ENCODE measurements at regions not wholly inside any gene's neighbourhood (a gene's known extent, or its start where the extent isn't known, plus 50 kb on each side); places are given as distances from the start of the nearest gene placed in this dataset.

DNA sequence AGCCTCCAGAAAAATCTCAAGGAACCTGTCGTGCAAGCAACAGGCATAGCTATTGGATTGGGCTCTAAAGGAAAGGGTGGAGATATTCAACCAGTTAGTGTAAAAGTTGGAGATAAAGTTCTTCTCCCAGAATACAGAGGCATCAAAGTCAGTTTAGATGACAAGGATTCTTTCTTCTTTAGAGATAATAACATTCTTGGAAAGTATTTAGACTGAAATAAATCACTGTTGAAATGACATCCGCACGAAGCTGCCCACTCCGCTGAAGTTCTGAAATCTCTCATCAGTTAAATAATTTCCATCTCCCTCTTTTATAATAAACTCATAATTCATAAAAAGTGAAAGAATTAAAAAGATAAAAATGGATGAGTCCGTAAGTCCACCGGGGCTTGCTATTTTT lies 1354.9 kb upstream of the TMEM132C start:
- SMC1A ChIA-PET (ENCODE audit: uncharacterized antibody, unreplicated experiment): no interaction called here
- TF ChIP-seq ZNF274 (IDR thresholded peaks at IDR 0.05; ENCODE audit: insufficient read depth, insufficient read length) (no peak), CBX5 (IDR thresholded peaks at IDR 0.05; ENCODE audit: low read depth) (no peak), POLR2AphosphoS5 (IDR thresholded peaks at IDR 0.05; ENCODE audit: low read length) (no peak), SP1 (IDR thresholded peaks at IDR 0.05; ENCODE audit: low read depth, low read length) (no peak), RB1 (IDR thresholded peaks at IDR 0.05; ENCODE audit: borderline replicate concordance) (no peak), CHD2 (IDR thresholded peaks at IDR 0.05; ENCODE audit: borderline replicate concordance, low read depth, low read length) (no peak), WRNIP1 (IDR thresholded peaks at IDR 0.05; ENCODE audit: borderline replicate concordance, low read depth, low read length) (no peak), PML (IDR thresholded peaks at IDR 0.05; ENCODE audit: low read length) (no peak), EED (IDR thresholded peaks at IDR 0.05; ENCODE audit: low read depth) (no peak), MYC (IDR thresholded peaks at IDR 0.05; ENCODE audit: insufficient read depth, insufficient read length, insufficient replicate concordance, low read length, severe bottlenecking) (no peak), ZNF207 (IDR thresholded peaks at IDR 0.05; ENCODE audit: borderline replicate concordance) (no peak)
- TF ChIP-seq, protein P1, sequence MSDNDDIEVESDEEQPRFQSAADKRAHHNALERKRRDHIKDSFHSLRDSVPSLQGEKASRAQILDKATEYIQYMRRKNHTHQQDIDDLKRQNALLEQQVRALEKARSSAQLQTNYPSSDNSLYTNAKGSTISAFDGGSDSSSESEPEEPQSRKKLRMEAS (IDR thresholded peaks at IDR 0.05; ENCODE audit: low read depth, low read length): no peak
- TF ChIP-seq, protein P2, sequence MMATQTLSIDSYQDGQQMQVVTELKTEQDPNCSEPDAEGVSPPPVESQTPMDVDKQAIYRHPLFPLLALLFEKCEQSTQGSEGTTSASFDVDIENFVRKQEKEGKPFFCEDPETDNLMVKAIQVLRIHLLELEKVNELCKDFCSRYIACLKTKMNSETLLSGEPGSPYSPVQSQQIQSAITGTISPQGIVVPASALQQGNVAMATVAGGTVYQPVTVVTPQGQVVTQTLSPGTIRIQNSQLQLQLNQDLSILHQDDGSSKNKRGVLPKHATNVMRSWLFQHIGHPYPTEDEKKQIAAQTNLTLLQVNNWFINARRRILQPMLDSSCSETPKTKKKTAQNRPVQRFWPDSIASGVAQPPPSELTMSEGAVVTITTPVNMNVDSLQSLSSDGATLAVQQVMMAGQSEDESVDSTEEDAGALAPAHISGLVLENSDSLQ (IDR thresholded peaks at IDR 0.05): no peak
- Histone ChIP-seq H3K27ac (ENCODE audit: control insufficient read depth, insufficient read depth) (no peak overlapping the region), H2AFZ (ENCODE audit: control insufficient read depth, low read depth, low read length) (no peak overlapping the region), H3K27me3 (replicated peaks in 1 of 2; ENCODE audit: control insufficient read depth in 2 of 2, insufficient read depth in 2 of 2, low read length in 1 of 2) (no peaks in the 10 kb centered on the region), H3K4me2 (ENCODE audit: control insufficient read depth, insufficient read depth) (no peak overlapping the region), H3K79me2 (ENCODE audit: control insufficient read depth, insufficient read depth, low read length) (no peaks in the 10 kb centered on the region), H3K4me1 (ENCODE audit: control insufficient read depth, insufficient read depth, low read length) (no peaks in the 10 kb centered on the region), H3K4me3 (no peak overlapping the region), H3K36me3 (ENCODE audit: control insufficient read depth in 2 of 2, insufficient read depth in 2 of 2, low read length in 1 of 2) (no peaks in the 10 kb centered on the region), H4K20me1 (ENCODE audit: control insufficient read depth, insufficient read depth) (no peaks in the 10 kb centered on the region), H3K9me3 (replicated peaks; ENCODE audit: control insufficient read depth, insufficient read depth, low read length) (no peaks in the 10 kb centered on the region), H3K9ac (ENCODE audit: control insufficient read depth, insufficient read depth, low read length) (no peak overlapping the region)
- in situ Hi-C loops (cut with MboI): no loop called here
- RAD21 ChIA-PET (ENCODE audit: unreplicated experiment): no interaction called here
- no peak for DNase-seq (ENCODE audit: low read depth, low spot score)
- CTCF ChIA-PET: no interaction called here
- WGBS (ENCODE audit: insufficient coverage, insufficient replicate concordance, low lambda C conversion rate, missing lambda C conversion rate): 82% methylated on average over 6 of the region's 6 CpGs
- no peak for ATAC-seq
- BruUV-seq (replicated peaks): no TSS peak
- POLR2A ChIA-PET: no interaction called here
- no peak for FAIRE-seq
- intact Hi-C loops (cut with micrococcal nuclease; ENCODE audit: unreplicated experiment): no loop called here
